ENCODE measurements at regions not wholly inside any gene's neighbourhood (a gene's known extent, or its start where the extent isn't known, plus 50 kb on each side); places are given as distances from the start of the nearest gene placed in this dataset.

DNA sequence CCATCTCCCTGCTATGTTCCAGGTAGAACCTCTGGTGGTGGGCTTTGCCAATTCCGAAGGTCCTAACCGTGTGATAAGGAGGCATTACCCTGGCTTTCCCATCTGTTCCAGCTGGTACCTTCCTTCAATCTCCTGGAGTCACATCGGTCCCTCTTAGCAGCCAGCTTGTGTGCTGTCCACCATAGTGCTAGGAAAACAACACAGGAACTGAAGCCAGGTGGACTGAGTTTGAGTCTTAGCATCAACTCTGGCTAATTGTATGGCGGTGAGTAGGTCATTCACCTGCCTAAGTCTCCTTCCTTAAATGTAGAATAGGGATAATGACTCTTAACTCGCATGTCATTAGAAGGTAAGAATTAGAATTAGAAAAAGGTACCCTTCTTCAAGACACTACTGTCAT is 159.6 kb upstream of the E2F8 start:
- no peaks in the 10 kb centered on the region for H3K36me3 ChIP-seq (ENCODE audit: control insufficient read depth, insufficient read depth, low read length)
- H3K27ac Mint-ChIP-seq (ENCODE audit: unreplicated experiment), result no peak overlapping the region
- no TSS peak for BruUV-seq (replicated peaks)
- no peak overlapping the region for H3K4me3 Mint-ChIP-seq (ENCODE audit: unreplicated experiment)
- no peaks in the 10 kb centered on the region for H3K4me1 Mint-ChIP-seq (ENCODE audit: low read depth, unreplicated experiment)
- DNase-seq, result no peak
- no peaks in the 10 kb centered on the region for H3K4me1 ChIP-seq
- intact Hi-C loops (cut with micrococcal nuclease; ENCODE audit: unreplicated experiment), result no loop called here
- TF ChIP-seq, protein P1, sequence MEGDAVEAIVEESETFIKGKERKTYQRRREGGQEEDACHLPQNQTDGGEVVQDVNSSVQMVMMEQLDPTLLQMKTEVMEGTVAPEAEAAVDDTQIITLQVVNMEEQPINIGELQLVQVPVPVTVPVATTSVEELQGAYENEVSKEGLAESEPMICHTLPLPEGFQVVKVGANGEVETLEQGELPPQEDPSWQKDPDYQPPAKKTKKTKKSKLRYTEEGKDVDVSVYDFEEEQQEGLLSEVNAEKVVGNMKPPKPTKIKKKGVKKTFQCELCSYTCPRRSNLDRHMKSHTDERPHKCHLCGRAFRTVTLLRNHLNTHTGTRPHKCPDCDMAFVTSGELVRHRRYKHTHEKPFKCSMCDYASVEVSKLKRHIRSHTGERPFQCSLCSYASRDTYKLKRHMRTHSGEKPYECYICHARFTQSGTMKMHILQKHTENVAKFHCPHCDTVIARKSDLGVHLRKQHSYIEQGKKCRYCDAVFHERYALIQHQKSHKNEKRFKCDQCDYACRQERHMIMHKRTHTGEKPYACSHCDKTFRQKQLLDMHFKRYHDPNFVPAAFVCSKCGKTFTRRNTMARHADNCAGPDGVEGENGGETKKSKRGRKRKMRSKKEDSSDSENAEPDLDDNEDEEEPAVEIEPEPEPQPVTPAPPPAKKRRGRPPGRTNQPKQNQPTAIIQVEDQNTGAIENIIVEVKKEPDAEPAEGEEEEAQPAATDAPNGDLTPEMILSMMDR (IDR thresholded peaks at IDR 0.05; ENCODE audit: insufficient read depth in 1 of 2, low read depth in 1 of 2, low read length in 1 of 2, severe bottlenecking in 1 of 2, unreplicated experiment in 1 of 2), result no peak
- ChIA-PET CTCF (interaction anchor here (0.9 kb wide), 1 partner anchor 141 kb away, joined by 3 read pairs; no protein-coding TSS in a partner anchor), POLR2A (no interaction called here)
- no peaks in the 10 kb centered on the region for H3K9me3 ChIP-seq
- H3K27me3 ChIP-seq (replicated peaks; ENCODE audit: control insufficient read depth, insufficient read depth, low read length), result no peaks in the 10 kb centered on the region
- no peak overlapping the region for H3K4me3 ChIP-seq (ENCODE audit: low read depth, low read length)
- H3K27me3 Mint-ChIP-seq (ENCODE audit: insufficient read depth, unreplicated experiment), result no peaks in the 10 kb centered on the region
- H3K9me3 Mint-ChIP-seq (ENCODE audit: unreplicated experiment), result no peaks in the 10 kb centered on the region
- no peaks in the 10 kb centered on the region for H3K36me3 Mint-ChIP-seq (ENCODE audit: insufficient read depth, unreplicated experiment)

GRCh38 chr11:19398772-19399527 is 158.2 kb upstream of the E2F8 start:
- H3K27me3 ChIP-seq (replicated peaks; ENCODE audit: control insufficient read depth, insufficient read depth, low read length), result no peaks in the 10 kb centered on the region
- Mint-ChIP-seq H3K4me3 (ENCODE audit: unreplicated experiment) (no peak overlapping the region), H3K27ac (ENCODE audit: unreplicated experiment) (no peak overlapping the region), H3K4me1 (ENCODE audit: low read depth, unreplicated experiment) (no peaks in the 10 kb centered on the region), H3K9me3 (ENCODE audit: unreplicated experiment) (no peaks in the 10 kb centered on the region), H3K27me3 (ENCODE audit: insufficient read depth, unreplicated experiment) (no peaks in the 10 kb centered on the region), H3K36me3 (ENCODE audit: insufficient read depth, unreplicated experiment) (no peaks in the 10 kb centered on the region)
- BruUV-seq (replicated peaks), result no TSS peak
- intact Hi-C loops (cut with micrococcal nuclease; ENCODE audit: unreplicated experiment), result no loop called here
- H3K4me3 ChIP-seq (ENCODE audit: low read depth, low read length), result no peak overlapping the region
- POLR2A ChIA-PET, result interaction anchor here (0.5 kb wide), 1 partner anchor 301 kb away, joined by 5 read pairs; no protein-coding TSS in a partner anchor
- CTCF ChIA-PET, result no interaction called here
- no peaks in the 10 kb centered on the region for H3K4me1 ChIP-seq
- no peak for DNase-seq
- H3K36me3 ChIP-seq (ENCODE audit: control insufficient read depth, insufficient read depth, low read length), result no peaks in the 10 kb centered on the region
- H3K9me3 ChIP-seq, result no peaks in the 10 kb centered on the region
- TF ChIP-seq, protein P1 (IDR thresholded peaks at IDR 0.05; ENCODE audit: insufficient read depth in 1 of 2, low read depth in 1 of 2, low read length in 1 of 2, severe bottlenecking in 1 of 2, unreplicated experiment in 1 of 2), result no peak

DNA sequence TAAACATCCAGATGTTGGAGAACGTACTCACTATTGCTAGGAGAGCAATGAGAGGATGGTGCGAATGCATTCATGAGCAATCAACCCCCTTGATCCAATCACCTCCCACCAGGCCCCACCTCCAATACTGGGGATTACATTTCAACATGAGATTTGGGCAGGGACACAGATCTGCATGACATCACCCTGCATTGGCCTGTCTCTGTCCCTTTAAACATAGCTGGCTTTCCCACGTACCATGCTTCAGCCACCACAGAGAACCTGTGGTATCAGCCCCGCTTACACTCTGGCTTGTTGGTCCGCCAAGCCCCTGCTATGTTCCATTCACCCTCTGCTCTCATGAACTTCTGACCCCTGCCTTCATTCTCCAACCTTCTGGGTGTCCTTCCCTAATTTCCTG is 157.5 kb upstream of the E2F8 start:
- Mint-ChIP-seq H3K36me3 (ENCODE audit: insufficient read depth, unreplicated experiment) (no peaks in the 10 kb centered on the region), H3K9me3 (ENCODE audit: unreplicated experiment) (no peaks in the 10 kb centered on the region), H3K27me3 (ENCODE audit: insufficient read depth, unreplicated experiment) (no peaks in the 10 kb centered on the region), H3K4me3 (ENCODE audit: unreplicated experiment) (no peak overlapping the region), H3K27ac (ENCODE audit: unreplicated experiment) (no peak overlapping the region), H3K4me1 (ENCODE audit: low read depth, unreplicated experiment) (no peaks in the 10 kb centered on the region)
- Histone ChIP-seq H3K9me3 (no peaks in the 10 kb centered on the region), H3K4me1 (no peaks in the 10 kb centered on the region), H3K27me3 (replicated peaks; ENCODE audit: control insufficient read depth, insufficient read depth, low read length) (no peaks in the 10 kb centered on the region), H3K36me3 (ENCODE audit: control insufficient read depth, insufficient read depth, low read length) (no peaks in the 10 kb centered on the region), H3K4me3 (ENCODE audit: low read depth, low read length) (no peak overlapping the region)
- POLR2A ChIA-PET, result no interaction called here
- CTCF ChIA-PET, result no interaction called here
- TF ChIP-seq, protein P1 (IDR thresholded peaks at IDR 0.05; ENCODE audit: insufficient read depth in 1 of 2, low read depth in 1 of 2, low read length in 1 of 2, severe bottlenecking in 1 of 2, unreplicated experiment in 1 of 2), result no peak
- intact Hi-C loops (cut with micrococcal nuclease; ENCODE audit: unreplicated experiment), result no loop called here
- no TSS peak for BruUV-seq (replicated peaks)
- no peak for DNase-seq

Measured in Caco-2 (cell line).